Activated CD4-positive, alpha-beta T cell treated with anti-CD3 and anti-CD28 coated beads for 24 hours (primary cell): ENCODE measurements at regions not wholly inside any gene's neighbourhood (a gene's known extent, or its start where the extent isn't known, plus 50 kb on each side); places are given as distances from the start of the nearest gene placed in this dataset.

ENCODE experiments used
- DNase-seq, 2 donors: peaks; one replicate each; pipeline ENCODE4 v3.0.0-alpha.2; 2020; ENCODE audit warnings: low read depth in 2 of 2

- no peak for DNase-seq
Measured at GRCh38 chr4:124219389-124219788, 493.1 kb downstream of the ANKRD50 start.

- no peak for DNase-seq
Measured at GRCh38 chr4:124224256-124224655, 488.3 kb downstream of the ANKRD50 start.

DNA sequence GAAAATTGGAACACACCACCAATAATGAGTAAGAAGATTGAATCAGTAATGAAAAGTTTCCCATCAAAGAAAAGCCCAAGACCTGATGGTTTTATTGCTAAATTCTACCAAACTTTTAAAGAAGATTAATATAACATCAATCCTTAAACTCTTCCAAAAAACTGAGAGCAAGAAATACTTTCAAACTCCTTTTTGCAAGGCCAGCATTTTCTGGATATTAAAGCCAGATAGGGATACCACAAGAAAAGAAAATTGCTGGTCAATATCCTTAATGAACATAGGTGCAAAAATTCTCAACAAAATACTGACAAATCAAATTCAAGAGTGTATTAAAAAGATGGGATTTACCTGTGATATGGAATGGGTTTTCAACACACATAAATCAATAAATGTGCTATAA lies 484.6 kb downstream of the ANKRD50 start:
- no peak for DNase-seq

- DNase-seq, result no peak
Measured at GRCh38 chr4:124230268-124230667, 482.3 kb downstream of the ANKRD50 start.

DNA sequence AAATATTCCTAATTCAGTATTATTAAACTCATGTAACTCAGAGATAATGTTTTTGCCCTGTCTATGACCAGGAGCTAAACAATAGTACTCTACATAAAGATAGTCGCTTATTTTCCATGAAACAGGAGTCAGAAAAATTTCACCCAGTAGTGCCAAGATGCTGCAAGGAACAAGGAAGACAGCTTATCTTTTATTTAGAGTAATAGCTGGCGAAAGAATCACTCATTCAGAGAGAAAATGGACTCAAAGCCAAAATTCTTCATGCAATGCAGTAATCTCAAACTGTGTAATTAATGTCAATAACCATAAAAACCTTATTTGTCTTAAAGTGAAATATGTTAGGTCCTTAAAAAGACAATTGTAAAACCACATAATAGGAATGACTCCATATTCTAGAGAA lies 477.8 kb downstream of the ANKRD50 start:
- DNase-seq, result no peak

- DNase-seq, result no peak
Measured at GRCh38 chr4:124243671-124244366, 468.7 kb downstream of the ANKRD50 start.

- DNase-seq, result no peak
Measured at GRCh38 chr4:124253080-124253479, 459.5 kb downstream of the ANKRD50 start.

- DNase-seq, result peak; percentile 15 to 22
Measured at GRCh38 chr4:124262211-124263179, 450.0 kb downstream of the ANKRD50 start.

GRCh38 chr4:124265701-124266100 lies 446.8 kb downstream of the ANKRD50 start:
- no peak for DNase-seq

GRCh38 chr4:124266721-124267120 lies 445.8 kb downstream of the ANKRD50 start:
- no peak for DNase-seq

DNA sequence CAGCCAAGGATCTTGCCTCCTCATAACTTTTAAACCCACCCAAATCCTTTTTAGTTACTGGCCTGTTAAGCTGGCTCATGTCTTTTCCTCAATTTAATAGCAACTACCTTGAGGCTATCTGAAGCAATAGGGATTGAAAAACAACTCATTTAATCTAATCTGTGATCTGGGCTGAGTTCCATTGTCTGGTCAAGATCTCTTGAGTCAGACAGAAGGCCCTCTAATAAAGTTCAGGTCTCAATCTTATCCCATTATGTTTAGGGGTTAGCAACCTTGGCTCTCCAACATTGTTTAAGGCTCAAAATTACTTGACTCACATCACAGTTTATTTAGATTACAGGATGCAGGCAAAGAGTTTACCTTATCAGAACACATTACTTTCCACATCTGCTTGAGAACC lies 436.1 kb downstream of the ANKRD50 start:
- DNase-seq, result no peak

DNA sequence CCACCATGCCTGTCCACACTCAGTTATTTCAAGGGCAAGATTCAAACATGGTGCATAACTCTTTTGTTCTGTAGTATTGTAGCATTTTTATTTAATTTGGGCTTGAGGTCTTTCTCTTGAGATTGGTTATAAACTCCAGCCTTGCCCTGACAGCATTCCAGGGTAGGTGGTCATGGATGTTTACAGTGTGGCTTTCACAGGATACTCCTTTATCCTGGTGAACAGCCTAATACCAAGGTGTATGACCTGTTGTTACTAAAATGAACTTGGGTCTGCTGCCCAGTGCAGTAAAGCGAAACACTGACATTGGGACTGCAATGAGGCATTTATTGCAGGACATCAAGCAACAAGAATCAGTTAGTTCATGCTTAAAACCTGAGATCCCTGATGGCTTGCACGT lies 434.8 kb downstream of the ANKRD50 start:
- DNase-seq, result no peak

GRCh38 chr4:124278477-124278876 lies 434.1 kb downstream of the ANKRD50 start:
- DNase-seq, result no peak

DNA sequence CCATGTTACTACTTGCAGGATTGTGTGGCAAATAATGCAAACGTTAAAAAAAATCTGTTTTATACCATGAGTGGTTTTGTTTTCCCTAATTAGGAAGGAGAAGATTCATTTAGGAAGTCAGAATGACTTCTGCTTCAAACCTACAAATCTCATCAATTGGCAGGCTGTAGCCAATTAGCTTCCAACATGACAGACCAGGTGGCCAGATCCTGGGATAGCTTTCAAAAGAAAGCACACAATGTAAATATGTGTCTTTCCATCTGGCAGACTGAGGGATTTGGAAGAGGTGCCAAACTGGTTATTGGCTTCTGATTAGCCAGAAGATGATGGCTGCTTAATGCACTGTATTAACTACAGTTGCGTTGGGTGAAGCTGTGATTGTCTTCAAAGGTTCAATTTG lies 432.8 kb downstream of the ANKRD50 start:
- DNase-seq, result no peak

DNA sequence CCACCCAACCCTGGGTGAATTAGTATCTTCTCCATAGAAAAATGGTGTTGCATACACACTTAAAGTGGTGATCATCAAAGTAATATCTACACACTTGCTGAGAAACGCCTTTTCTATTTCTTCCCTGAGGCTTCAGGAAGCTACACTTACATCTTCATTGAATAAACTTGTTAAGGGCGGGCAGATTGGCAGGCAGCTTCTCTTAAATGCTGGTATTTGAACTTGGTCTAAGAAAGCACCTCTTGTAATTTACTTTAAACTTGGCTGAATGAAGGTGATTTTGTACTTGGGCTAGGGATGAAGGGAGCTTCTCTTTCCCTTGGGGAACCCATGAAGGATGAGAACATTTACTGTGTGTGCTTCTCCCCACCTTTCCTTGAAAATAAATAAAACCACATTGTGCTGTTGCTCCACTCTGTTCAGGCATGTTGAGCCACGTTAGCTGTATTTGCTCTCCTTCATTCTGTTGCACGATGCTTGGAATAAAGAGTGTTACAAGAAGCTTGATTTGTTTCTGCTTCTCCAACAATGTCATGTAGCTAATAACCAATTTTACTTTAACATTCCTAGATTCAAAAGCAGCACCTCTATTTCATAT lies 430.1 kb downstream of the ANKRD50 start:
- no peak for DNase-seq

DNA sequence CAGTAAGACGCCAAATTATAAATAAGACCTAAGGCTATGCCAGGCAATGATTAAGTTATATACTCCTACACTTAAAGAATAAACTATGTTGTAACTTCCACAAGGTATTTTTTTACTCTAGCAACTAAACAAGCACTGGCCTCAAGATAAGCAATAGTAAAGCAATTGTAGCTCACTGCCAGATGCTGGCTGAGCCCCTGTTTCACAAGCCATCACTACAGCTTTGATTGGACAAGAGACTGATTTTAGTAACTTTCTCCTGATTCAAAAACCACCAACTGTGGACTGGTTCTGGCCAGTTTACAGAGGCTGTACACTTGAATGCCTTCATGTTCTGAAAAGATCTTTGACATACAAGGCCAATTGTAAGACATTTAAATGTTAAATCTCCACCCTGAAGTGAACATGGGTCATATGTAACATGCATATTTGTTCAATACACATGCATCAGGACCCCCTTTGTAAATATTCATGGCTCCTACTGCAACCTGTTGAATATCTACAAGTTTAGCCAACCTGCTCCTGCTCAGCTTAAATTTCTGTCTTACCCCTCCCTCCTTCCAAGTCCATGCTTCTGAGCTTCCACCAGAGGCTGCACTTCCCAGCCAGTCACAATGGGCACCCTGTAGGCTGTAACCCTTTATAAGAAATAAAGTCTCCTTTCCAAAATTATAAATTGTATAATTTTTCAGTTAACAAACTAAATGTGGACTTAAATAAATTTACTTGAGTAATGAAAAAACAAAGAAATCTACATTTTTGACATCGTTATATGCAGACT lies 423.6 kb downstream of the ANKRD50 start:
- no peak for DNase-seq

- no peak for DNase-seq
Measured at GRCh38 chr4:124290678-124291077, 421.9 kb downstream of the ANKRD50 start.

- no peak for DNase-seq
Measured at GRCh38 chr4:124295413-124295812, 417.1 kb downstream of the ANKRD50 start.

GRCh38 chr4:124304941-124305340 lies 407.6 kb downstream of the ANKRD50 start:
- DNase-seq, result no peak

DNA sequence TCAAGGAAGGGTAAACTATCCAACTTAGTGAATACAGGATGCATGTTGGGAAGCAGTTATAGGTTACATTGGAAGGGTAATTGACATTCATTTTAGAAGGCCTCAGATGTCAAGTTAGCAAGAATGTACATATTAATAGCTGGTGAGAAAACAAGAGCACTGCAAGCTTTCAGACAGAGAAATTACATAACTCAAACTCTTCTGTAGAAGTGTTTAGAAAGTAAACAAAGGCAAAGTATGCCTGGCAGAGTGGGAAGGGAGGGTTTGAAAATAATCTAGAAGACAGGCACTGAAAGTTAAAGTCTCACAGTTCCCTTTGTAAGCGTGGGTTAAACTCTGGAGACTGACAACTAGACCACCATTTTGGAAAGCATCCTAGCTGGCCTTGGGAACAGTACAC lies 406.2 kb downstream of the ANKRD50 start:
- DNase-seq, result no peak

DNA sequence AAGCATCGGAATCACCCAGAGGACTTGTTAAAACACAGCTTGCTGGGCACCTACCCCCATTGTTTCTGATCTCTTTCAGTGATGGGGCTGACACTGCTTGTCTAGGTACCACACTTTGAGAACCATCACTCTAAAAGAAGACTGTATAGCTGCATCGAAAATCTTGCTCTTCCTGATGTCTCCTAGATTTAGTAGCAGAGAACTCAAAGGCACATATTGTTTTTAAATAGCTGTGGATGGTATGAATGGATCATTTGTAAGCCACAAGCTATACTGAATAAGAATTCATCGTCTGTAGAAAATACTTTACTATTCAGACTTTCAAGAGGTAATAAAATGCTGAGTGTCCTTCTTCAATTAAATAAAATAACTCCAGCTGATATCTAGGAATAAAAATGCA lies 405.4 kb downstream of the ANKRD50 start:
- no peak for DNase-seq

GRCh38 chr4:124318292-124318691 lies 394.2 kb downstream of the ANKRD50 start:
- DNase-seq, result no peak
